ENCODE measurements at regions not wholly inside any gene's neighbourhood (a gene's known extent, or its start where the extent isn't known, plus 50 kb on each side); places are given as distances from the start of the nearest gene placed in this dataset.
"Not testable (repeated sequence)": the region's sequence is repeated elsewhere in the genome, so short reads cannot be mapped to it uniquely, and the experiment has no call there.

DNA sequence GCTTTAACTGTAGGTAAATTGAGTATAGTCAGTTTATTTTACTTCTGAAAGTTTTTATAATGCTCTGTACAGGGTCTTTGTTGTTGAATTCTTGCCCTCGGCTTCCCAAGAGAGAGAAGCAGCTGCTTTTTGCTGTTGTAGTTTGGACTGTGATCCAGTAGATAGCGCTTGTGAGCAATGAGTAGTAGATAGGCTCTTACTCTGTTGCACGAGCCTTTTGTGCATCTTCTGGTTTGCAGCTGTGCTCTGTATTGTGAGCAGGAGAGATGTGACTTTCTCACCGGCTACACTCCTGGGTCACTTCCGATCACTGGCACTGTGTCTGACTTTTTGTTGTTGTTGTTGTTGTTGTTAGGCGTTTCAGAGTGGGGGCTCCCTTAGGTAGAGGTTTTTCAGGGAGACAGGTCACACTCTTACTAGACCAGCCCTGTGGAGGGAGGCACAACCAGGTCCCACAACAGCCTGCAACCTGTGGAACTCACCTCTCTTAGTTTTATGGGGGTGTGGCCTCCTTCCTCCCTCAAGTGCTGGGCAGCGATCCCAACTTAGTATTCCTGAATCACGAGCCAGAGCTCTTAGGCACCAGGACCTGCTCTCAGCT lies 822.1 kb upstream of the GALNTL6 start:
- no peak for DNase-seq (ENCODE audit: low read depth)

DNA sequence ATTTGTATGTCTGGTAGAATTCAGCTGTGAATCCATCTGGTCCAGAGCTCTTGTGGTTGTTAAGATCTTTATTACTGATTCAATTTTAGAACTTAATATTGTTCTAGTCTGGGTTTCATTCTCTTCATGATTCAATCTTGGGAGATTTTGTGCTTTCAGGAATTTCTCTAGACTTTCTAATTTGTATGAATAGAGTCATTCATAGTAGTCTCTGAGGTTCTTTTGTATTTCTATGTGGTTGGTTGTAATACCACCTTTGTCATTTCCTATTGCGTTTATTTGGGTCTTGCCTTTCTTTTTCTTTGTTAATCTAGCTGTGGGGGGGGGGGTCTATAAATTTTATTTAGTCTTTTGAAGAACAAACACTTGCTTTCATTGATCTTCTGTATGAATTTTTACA lies 824.8 kb upstream of the GALNTL6 start:
- no peak for DNase-seq (ENCODE audit: low read depth)

DNA sequence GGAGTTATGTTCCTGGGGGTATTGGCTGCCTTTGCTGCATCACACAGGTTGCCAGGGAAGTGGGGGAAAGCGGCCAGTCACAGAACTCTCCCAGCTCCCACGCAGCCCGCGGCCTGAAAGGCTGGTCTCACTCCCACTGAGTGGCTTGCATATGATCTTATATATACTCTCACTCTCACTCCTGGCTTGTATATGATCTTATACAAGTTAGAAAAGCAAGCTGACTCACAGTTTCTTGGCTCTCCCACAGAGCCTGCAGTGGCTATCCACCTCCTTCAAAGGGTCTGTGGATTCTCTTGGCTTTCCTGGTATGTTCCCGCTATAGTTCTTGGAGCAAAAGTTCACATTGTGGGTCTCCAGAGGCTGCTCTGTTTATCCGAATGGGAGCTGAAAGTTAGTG lies 833.5 kb upstream of the GALNTL6 start:
- no peak for DNase-seq (ENCODE audit: low read depth)

DNA sequence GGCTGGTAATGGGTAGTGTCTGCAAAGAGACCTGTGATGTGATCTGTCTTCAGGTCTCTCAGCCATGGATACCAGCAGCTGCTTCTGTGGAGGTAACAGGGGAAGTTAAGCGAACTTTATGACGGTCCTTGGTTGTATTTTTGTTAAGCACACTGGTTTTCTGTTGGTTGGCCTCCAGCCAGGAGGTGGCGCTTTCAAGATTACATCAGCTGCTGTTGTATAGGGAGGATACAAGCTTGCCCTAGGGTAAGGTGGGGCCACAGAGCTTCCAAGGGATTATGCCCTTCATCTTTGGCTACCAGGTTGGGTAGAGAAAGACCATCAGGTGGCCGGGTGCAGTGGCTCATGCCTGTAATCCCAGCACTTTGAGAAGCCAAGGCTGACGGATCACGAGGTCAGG lies 834.2 kb upstream of the GALNTL6 start:
- no peak for DNase-seq (ENCODE audit: low read depth)

DNA sequence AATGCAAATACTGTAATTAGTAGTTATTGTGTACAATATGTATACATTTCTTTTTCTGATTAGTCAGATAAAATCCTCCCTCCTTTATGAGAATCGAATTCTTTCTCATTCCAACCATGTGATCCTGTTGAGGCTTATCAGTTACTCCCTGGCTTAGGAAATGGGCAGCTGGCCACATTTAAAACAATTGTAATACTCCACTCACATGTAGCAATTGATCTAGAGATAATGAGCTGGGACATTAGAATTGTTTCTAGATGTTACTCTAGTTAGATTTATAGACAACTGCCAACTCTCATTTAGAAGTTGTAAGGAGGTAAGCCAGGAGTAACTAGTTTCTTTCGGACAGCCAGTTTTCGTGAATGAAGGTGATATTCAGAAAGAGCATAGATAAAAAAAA lies 859.3 kb upstream of the AADAT start:
- DNase-seq (ENCODE audit: low read depth), result no peak

DNA sequence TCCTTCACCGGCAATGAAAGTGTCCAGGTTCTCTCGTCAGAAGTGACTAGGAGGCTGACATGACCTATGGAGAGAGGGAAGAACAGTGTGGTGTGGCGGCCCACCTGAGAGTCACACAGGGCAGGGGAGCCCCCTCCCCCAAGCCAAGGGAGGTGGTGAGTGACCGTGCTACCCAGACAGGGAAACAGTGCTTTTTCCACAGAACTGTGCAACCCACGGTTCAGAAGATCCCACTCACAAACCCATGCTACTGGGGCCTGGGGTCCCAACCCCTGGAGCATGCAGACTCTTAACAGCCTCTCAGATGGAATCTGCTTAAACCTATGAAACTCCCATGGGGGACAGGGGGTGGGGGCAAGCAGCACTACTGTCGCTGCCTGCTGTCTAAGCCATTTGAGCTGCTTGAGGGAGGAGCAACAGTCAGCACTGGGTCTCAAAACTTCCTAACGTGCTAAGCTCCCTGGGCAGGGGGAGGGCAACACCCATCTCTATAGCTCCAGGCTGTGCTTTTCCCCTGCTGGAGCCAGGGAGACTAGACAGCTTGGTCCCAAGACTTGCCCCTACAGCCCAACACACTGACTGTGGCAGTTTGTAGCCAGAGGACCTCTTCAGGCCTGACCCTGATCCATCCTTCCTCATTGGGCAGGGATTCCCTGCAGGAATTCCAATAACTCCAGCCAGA lies 850.4 kb upstream of the AADAT start:
- DNase-seq (ENCODE audit: low read depth), result no peak

DNA sequence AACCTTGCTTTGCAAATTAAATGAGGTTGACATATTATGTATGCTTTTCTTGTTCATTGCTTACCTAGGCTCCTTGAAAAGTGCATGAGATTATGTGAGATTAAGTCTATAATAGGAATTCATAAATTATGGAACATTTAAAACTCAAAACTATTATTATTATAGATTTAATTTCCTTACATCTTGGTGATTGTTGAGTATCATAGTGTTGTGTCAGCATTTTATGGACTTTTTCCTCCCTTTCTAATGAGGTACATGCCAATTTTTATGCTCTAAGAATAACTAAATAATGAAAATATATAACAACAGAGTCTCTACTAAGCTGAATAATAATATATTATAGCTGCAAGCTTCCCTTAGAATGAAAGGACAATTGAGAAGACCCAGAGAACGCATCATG lies 848.8 kb upstream of the AADAT start:
- no peak for DNase-seq (ENCODE audit: low read depth)

DNA sequence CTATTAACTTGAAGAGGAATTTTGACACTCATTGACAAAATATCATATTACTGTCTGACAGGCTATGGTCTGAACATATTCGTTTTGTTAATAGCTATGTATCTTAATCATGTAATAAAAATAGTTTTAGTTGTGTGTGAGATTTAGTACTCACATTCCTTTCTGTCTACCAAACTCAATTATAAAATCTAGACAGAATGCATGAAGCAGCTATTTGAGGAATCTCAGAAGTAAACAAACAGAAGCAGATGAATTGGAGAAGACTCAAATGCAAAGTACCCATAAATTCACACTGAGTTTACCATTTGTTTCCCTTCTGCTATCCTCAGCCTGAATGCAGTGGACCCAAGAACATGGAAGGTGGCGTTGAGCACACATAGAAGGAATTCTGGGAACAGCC lies 841.6 kb upstream of the AADAT start:
- no peak for DNase-seq (ENCODE audit: low read depth)

DNA sequence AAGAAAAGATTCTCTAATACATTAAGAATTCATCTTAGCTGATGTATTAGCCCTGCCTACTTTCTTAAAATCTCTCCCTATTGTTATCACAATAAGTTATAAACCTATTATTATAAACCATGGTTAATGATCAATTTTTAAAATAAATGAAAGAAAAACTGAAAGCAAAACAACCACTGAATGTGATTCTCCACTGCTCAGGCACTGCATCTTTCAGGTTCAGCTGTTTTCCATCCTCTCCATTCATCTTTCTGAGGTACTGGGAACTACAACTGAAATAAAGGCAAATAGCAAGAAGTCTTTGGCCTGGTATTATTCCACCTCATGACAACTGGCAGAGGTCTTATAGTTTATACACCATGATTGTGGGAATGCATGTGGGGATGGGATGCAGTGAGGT lies 798.9 kb upstream of the AADAT start:
- DNase-seq (ENCODE audit: low read depth), result no peak

DNA sequence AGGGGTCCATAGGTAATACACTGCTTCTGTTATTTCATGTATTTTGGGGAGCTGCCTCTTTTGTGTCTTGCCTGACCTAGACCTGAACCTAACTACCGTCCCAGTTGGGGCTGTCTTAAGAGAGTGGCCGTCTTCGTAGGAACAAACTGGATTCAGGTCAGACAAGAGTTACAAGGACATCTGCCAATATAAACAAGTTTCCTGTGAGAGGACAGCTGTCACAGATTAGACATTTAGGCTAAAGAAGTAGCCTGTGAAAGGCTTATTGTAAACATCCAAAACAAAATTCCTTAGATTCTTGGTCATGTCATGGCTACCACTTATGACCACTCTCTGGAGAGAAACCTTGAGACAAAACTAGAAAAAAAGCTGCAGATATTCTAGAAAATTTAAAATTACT lies 797.6 kb upstream of the AADAT start:
- DNase-seq (ENCODE audit: low read depth), result no peak

DNA sequence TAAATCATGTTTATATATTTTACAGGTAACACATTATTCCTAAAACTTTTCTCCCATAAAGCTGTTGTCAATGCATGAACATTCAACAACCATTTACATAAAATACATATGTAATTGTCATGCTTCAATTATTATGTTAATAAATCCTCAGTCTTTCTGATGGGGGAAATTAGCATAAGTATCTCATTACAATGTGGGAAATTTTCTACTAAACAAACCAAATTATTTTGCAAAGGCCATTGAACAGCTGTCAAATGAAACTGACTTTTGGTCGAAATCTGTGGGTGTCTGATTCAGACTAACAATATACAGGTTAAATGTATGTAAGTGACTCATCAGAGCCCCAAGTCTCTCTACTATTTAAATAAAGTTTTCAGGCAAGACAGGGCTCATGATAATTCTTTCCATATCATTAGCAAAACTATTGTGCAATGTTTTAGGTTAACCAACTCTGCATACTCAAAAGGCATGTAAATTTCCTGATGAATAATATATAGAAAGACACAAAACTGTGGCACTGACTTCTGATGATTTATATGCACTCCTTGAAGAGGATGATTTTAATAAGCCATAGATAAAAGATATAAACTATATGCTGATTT lies 795.3 kb upstream of the AADAT start:
- DNase-seq (ENCODE audit: low read depth), result no peak

DNA sequence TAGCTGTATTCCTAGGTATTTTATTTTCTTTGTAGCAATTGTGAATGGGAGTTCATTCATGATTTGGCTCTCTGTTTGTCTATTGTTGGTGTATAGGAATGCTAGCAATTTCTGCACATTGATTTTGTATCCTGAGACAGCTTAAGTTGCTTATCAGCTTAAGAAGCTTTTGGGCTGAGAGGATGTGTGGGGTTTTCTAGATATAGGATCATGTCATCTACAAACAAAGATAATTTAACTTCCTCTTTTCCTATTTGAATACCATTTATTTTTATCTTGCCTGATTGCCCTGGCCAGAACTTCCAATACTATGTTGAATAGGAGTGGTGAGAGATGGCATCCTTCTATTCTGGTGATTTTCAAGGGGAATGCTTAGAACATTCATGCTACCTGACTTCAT lies 791.9 kb upstream of the AADAT start:
- not testable (repeated sequence) for DNase-seq (ENCODE audit: low read depth)

DNA sequence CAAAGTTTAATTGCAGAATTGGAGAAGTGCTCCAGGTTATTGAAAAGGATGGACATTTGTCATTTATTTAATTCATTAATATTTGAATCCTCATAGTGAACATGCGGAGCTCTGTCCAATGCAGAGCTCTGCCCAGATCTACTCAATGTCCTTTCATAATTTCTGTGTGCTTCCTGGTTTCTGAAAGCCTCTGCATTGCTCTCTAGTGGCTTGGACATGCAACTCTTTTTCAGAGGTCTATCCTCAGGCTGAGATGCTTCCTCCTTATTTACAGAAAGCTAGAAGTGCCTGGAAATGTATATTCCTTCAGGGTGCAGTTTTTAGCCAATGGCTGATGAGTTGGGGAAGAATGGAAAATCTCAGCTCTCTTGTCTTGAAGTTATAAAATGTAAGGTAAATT lies 786.1 kb upstream of the AADAT start:
- DNase-seq (ENCODE audit: low read depth), result no peak

DNA sequence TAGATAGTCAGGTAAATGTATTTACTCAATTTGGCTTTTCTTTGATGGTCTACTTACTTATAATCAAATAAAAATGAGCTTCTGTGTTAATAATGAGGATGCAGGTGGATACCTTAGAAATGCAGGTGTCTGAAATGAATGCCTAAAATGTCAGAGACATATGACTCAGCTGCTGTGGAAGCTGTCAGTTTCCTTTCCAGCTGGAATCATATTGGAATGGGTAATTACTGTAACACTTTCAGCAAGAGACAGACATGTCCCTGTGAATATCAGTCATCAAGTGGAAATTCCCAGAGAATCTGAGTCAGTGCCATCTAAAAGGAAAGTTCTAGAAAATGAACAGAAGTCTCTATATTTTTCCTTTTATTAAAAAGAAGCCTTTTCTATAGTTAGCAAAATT lies 783.0 kb upstream of the AADAT start:
- DNase-seq (ENCODE audit: low read depth), result no peak

DNA sequence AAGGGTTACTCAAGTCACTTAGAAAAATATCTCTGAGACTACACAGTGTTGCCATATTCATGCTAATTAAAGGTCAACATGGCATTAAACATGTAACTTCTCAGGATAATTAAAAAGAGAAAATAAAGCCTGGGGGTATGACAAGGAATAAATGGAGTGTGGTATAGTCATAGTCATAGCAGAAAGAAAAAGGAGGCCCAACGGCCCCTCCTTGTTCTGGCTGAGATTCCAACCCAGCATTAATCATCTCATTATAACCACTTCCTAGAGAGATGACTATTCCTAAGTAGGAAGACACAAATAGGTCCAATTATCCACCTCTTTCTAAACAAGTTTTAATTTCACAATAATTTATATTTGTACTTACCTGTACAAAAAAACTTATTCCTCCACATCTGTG lies 778.4 kb upstream of the AADAT start:
- no peak for DNase-seq (ENCODE audit: low read depth)

DNA sequence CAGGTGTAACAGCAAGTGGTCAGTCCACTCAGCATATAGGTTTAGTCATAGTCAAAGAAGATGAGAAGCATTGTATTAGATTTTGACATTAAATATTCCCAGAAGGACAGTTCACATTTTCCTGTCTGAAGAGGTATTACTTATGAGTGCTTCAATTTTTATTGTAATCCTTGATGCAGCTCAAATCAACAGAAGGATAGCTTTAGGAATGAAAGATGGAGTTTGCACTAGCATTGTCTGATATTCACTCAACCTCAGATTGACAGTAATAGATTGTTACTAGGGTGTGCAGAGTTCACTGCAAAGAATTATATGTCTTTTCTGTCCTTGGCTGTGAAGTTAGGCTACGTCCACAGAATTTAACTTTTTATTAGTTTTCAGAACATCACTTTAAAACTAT lies 764.3 kb upstream of the AADAT start:
- DNase-seq (ENCODE audit: low read depth), result no peak

DNA sequence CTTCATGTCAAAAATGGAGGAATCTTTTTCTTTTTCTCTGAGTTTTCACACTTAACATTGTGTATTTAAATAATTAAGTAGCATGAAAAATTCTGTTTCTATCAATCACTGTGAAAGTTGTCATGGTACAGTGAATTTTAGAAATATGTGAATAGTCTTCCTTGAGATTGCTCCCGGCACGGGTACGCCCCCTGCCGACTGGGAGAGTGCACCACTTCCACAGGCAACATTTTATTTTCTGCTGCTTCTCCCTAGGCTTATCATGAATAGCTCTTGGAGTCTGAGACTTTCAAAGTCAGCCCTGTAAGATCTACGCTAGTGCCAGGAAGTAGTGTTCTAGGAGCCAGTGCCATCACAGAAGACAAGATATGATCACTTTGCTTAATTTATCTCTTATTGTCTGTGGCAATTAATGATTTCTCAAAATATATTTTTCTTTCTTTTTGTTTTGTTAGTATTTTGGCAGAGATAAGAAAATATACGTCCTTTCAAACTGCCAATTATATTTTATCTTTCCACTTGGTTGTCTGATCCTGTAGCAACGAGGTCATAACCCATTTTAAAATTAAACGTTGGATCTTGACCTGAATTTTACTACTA lies 763.8 kb upstream of the AADAT start:
- DNase-seq (ENCODE audit: low read depth), result no peak

DNA sequence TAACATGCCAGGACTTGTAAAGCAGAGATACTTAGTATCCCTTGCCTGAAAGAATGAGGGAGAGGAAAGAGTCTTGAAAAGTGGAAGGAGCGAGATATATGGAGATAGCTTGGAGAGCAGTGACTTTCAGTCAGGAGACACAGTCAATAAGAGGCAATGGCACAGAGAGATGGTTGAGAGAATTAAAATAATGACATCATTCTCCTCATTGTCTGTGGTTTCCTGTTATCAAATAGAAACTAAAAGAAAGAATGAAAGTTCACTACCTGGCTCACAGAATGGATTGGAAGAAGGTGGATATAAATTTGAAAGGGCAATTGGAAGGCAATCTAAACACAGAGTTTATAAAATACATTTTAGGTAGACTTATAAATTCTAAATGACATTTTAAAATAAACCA lies 760.2 kb upstream of the AADAT start:
- no peak for DNase-seq (ENCODE audit: low read depth)

DNA sequence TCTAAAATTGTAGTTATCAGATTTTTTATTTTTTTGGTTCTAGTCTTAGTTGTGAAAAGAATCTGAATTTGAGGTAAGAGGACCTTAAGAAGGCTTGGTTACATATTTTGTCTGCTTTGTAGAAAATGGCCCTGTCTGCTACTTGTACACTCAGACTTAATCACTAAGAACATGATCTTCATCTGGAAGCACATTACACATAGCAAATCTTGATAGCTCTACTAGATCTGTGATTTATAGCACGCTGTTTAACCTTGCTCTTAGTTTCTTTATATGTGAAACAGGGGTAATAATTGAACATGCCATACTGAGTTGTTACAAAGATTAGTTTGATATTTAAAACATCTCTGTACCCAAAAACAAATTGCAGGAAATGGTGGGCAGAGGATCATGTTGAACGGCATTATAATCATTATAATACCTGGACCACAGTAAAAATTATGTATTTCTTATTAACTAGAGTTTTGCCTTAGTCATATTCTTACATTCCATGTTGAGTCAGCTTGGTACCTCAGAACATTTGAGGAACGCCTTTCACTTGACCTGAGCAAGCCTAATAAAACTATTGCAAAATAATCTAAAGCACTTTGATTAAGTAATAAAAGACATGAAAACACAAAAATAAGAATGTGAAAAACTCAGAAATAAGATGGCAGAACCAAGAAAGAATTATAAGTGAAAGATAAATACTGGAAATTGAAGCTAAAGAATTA lies 738.0 kb upstream of the AADAT start:
- no peak for DNase-seq (ENCODE audit: low read depth)

DNA sequence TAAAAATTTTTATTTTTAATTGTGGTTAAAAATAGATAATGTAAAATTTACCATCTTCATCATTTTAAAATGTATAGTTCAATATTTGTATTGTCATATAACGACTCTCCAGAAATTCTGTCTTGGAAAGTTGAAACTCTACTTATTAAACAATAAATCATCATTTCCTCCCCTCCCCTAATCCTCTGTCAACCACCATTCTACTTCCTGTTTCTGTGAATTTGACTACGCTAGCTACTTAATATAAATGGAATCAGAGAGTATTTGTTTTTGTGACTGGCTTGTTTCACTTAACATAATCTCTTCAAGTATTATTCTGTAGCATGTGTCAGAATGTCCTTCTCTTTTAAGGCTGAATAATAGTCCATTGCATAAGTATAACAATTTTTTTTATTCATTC lies 729.0 kb upstream of the AADAT start:
- no peak for DNase-seq (ENCODE audit: low read depth)

DNA sequence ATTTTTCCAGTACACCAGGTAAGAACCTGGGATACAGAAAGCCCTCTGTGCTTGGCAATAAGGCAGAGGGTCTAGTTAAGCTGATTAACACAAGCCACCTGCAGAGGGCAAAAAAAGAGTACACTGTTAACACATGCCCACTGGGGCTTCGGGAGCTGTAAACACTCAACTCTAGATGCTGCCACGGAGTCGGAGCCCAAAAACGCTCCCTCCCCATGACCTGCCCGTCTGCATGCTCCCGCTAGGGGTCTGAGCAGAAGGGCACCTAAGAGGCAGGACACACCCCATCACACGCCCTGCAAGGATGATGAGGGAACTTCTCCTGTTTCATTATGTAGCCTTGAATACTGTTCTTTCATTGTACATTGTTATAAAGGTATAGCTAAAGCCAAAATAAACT lies 715.6 kb upstream of the AADAT start:
- no peak for DNase-seq (ENCODE audit: low read depth)

DNA sequence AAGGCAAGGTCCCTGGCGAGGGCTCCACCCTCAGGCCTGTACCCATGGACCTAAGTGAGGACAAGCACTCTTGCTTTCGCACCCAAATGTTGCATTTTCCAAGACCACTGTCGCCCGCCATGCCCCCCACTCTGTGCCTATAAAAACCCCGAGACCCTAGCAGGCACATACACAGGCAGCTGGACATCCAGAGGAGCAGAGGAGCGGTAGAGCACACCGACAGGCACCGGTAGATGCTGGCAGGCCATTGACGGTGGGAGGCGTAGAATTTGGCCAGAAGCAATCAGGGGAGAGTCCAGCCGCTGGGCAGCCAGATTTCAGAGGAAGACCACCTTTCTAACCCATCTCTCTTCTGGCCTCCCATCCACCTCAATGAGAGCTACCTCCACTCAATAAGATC lies 715.2 kb upstream of the AADAT start:
- no peak for DNase-seq (ENCODE audit: low read depth)

DNA sequence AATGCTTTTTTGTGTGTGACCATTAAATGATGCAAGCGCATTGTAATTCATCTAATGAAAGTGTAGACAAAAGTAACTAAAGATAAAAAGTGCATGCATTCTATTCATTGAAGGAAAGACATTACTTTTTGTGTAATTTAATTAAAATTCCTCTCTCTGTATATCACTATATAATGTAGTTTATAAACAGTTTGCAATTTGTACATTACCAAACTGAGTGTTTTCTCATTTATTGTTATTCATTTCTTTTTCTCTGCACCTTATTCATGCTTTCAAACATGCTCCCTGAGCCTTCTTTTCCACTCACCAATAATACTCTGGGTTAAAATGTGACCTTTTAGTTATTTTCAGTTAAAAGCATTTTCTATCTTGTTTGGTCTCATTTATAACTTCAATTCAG lies 713.7 kb upstream of the AADAT start:
- no peak for DNase-seq (ENCODE audit: low read depth)

Data from HS-27A (cell line).